BLaER1 (cell line): ENCODE measurements at regions not wholly inside any gene's neighbourhood (a gene's known extent, or its start where the extent isn't known, plus 50 kb on each side); places are given as distances from the start of the nearest gene placed in this dataset.

Experiments
- H3K27ac ChIP-seq: shearing (Covaris generic); formaldehyde crosslinking; 2 replicates; pipeline ENCODE4 v1.8.1; 2022
- H3K27me3 ChIP-seq: shearing (Covaris generic); formaldehyde crosslinking; 2 replicates; pipeline ENCODE4 v1.8.1; 2022
- H3K36me3 ChIP-seq: shearing (Covaris generic); formaldehyde crosslinking; 2 replicates; pipeline ENCODE4 v1.8.1; 2022
- H3K4me1 ChIP-seq: shearing (Covaris generic); formaldehyde crosslinking; 2 replicates; pipeline ENCODE4 v1.8.1; 2022
- H3K4me2 ChIP-seq: shearing (Covaris generic); formaldehyde crosslinking; 2 replicates; pipeline ENCODE4 v1.8.1; 2022
- H3K4me3 ChIP-seq: shearing (Covaris generic); formaldehyde crosslinking; 2 replicates; pipeline ENCODE4 v1.8.1; 2022
- H3K9ac ChIP-seq: shearing (Covaris generic); formaldehyde crosslinking; 2 replicates; pipeline ENCODE4 v1.8.1; 2022
- H3K9me3 ChIP-seq: shearing (Covaris generic); formaldehyde crosslinking; 2 replicates; pipeline ENCODE4 v1.8.1; 2022
- H4K20me1 ChIP-seq: shearing (Covaris generic); formaldehyde crosslinking; 2 replicates; pipeline ENCODE4 v1.8.1; 2022
- Cebpa-rat ChIP-seq: shearing (Covaris generic); IDR thresholded peaks from 2 replicates; pipeline ENCODE4 v1.8.1; 2022

DNA sequence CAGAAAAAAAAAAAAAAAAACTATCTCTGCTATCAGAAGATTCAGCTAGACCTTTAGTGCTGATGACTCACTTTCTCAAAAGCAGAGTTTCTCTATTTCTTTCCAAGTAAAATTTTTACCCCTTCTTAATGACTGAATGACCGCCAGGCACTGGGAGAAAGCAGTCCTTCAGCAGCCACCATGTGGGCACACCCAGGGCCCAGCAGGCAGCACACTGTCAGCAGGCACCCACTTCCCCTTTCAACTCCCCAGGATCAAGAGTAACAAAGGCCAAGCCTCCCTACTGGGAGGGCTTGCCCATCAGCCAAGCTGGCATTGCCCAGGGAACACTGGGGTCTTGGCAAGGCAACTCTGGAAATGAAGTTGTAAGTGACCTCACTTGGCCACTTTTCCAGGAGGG, 201.9 kb upstream of the MAMLD1 start:
- Histone ChIP-seq H3K4me1 (no peaks in the 10 kb centered on the region), H3K27me3 (no peaks in the 10 kb centered on the region), H4K20me1 (no peaks in the 10 kb centered on the region), H3K36me3 (no peaks in the 10 kb centered on the region), H3K4me2 (no peak overlapping the region), H3K4me3 (no peak overlapping the region), H3K9ac (no peak overlapping the region), H3K9me3 (no peaks in the 10 kb centered on the region), H3K27ac (no peak overlapping the region)
- TF ChIP-seq Cebpa-rat = no peak

DNA sequence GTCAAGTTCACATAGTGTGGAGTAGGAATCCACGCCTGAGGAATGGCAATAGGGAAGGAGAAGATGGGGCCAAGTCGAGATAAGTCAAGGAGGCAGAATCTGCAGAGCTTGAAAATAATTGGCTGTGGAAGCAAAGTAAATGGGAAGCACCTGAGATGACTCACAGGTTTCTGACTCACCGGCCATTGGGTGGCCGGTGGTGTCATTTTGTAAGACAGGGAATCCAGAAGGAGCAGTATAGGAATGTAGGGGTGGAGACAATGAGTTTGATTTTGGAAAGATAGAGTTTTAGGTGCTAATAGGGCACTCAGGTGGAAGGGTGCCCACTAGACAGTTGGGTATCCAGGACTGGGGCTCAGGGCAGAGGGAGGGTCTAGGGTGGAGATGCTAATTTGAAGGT, 201.0 kb upstream of the MAMLD1 start:
- no peak overlapping the region for H3K27ac ChIP-seq
- H3K4me1 ChIP-seq = no peaks in the 10 kb centered on the region
- no peak overlapping the region for H3K4me2 ChIP-seq
- no peak overlapping the region for H3K9ac ChIP-seq
- no peaks in the 10 kb centered on the region for H4K20me1 ChIP-seq
- no peak overlapping the region for H3K4me3 ChIP-seq
- no peaks in the 10 kb centered on the region for H3K36me3 ChIP-seq
- no peaks in the 10 kb centered on the region for H3K9me3 ChIP-seq
- no peak for TF ChIP-seq Cebpa-rat
- H3K27me3 ChIP-seq = no peaks in the 10 kb centered on the region

DNA sequence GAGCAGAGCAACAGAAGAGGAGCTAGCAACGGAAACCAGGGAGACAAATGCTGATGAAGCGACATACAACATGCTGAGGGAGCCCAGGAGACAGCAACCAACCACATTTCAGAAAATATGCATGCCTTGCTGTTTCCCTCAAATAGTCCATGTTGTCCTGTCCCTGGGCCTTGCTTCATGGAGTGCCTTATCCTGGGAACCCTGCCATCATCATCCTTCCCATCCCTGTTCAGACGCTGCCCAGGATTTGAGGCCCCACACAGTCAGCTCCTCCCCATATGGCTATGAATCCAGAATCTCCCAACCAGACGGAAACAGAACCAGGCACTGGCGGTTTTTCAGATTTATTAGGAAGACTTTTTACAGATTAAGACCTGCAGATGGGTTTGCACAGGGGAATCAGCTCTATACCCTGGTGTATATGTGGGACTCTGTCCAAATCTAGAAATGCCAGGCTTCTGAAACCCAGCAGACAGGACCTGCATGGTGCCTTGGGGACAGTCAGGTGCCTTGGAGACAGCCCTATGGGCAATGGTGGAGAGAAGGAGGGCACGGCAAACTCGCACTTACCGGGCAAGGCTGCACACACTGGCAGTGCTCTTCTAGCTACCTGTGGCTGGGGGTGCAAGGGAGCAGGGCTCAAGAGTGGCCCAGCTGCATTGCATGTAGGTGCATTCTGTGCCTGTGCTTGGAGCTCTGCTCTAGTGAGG, 199.7 kb upstream of the MAMLD1 start:
- no peaks in the 10 kb centered on the region for H3K4me1 ChIP-seq
- no peak overlapping the region for H3K4me3 ChIP-seq
- H3K9ac ChIP-seq = no peak overlapping the region
- no peaks in the 10 kb centered on the region for H3K27me3 ChIP-seq
- no peak for TF ChIP-seq Cebpa-rat
- no peak overlapping the region for H3K4me2 ChIP-seq
- no peaks in the 10 kb centered on the region for H4K20me1 ChIP-seq
- H3K36me3 ChIP-seq = no peaks in the 10 kb centered on the region
- no peaks in the 10 kb centered on the region for H3K9me3 ChIP-seq
- H3K27ac ChIP-seq = no peak overlapping the region

DNA sequence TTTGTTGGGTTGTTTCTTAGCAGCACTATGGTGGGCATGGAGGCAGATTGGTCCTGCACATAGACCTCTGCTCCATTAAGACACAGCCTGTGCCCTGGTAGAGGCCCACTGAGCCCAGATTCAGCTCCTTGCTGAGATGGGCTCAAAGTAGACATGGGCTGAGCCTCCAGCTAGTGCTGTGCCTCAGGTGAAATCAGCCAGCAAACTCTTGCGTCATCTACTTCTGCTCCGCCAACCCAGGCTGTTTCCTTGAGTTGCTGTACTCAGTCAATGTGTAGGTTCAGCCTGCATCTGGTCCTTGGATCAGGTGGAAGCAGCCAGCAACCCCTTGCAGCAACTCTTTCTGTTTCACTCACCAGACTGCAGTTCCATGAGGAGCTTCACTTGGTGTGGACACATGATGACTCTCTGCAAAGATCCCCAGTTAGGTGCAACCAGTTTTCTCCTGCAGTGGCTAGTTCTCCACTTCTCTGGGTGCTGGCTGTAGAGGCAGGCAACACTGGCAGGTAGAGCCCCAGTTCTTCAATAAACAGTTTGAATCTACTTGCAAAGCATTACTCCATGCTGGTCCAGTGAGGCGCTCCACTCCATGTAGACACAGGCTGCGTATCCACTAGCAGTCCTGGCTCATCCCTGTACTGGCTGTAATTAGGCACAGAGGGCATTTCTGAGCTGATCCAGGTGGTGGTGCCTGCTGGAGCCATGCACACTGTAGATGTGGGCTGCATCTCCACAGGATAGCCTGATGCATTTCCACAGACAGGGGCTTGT, 199.0 kb upstream of the MAMLD1 start:
- H3K9ac ChIP-seq = no peak overlapping the region
- no peaks in the 10 kb centered on the region for H3K4me1 ChIP-seq
- H3K9me3 ChIP-seq = no peaks in the 10 kb centered on the region
- no peaks in the 10 kb centered on the region for H3K27me3 ChIP-seq
- no peaks in the 10 kb centered on the region for H3K36me3 ChIP-seq
- no peak overlapping the region for H3K27ac ChIP-seq
- H3K4me3 ChIP-seq = no peak overlapping the region
- no peaks in the 10 kb centered on the region for H4K20me1 ChIP-seq
- H3K4me2 ChIP-seq = no peak overlapping the region
- peak; percentile 43; the same call in 1 of the 2 replicates for TF ChIP-seq Cebpa-rat

DNA sequence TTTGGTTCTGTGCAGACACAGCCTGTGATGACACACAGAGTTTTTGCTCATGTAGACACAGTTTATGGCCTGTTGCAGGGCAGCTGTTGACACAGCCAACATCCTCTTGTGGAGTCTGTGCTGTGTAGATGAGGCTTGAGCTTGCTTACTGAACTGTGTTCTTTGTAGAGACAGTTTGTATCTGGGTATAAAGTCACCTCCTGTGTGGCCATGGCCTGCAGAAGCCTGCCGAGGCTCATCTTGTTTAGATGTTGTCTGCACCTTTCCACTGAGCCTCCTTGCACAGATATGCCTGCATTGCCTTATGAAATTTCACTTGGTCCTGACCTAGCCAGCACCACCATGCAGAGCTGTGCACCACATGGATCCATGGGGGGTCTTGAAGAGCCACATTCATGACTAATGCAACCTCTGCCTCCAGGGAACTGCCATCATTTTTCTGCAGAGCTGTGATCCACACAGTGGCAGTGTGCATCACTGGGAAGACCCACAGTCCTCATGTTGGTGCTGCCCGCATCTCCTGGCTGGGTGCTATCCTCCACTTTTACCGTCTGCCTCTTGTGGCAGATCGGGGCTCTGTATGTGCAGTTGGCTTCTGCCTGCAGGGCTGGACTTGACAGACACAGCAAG, 198.0 kb upstream of the MAMLD1 start:
- Histone ChIP-seq H3K9ac (no peak overlapping the region), H3K27me3 (no peaks in the 10 kb centered on the region), H3K4me1 (no peaks in the 10 kb centered on the region), H3K36me3 (no peaks in the 10 kb centered on the region), H3K27ac (no peak overlapping the region), H3K4me3 (no peak overlapping the region), H3K9me3 (no peaks in the 10 kb centered on the region), H4K20me1 (no peaks in the 10 kb centered on the region), H3K4me2 (no peak overlapping the region)
- no peak for TF ChIP-seq Cebpa-rat

DNA sequence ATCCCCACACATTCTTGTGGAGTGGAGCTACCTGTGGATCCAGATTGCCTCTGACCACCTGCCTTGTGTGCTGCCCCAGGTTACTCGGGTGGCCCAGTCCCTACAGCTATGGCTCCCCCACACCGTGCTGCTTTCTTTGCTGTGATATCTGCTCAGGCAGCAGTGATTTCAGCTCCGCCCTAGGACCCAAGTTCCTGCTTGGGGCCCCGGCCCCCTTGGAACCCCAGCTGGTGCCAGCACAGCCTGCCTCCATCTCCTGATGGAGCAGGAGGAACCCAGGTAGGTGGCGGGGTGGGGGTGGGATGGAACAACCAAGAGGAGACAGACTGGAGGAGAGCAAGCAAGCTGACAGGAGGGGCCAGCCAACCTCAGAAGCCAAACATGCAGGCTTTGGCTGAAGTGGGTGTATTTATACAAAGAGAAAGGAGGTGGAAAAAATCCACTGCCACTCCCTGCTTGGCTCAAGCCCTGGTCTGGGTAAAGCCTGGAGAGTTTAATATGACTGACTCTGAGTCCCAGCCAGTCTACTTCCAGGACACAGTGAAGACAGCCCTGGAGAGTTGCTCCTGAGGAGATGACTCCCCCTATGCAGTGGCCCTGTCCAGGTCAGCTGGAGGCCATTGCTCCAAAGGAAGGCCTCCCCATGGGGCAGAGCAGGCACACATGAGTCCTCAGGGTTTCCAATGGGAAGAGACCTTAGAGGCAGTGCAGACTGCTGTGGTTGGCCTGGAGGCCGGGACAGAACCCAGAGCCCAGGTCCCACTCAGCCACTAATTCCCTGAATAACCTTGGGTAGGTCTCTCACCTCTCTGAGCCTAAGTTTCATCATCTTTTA, 197.1 kb upstream of the MAMLD1 start:
- Histone ChIP-seq H3K9me3 (no peaks in the 10 kb centered on the region), H3K27ac (no peak overlapping the region), H3K4me1 (no peaks in the 10 kb centered on the region), H3K9ac (no peak overlapping the region), H3K4me3 (no peak overlapping the region), H3K4me2 (no peak overlapping the region), H3K27me3 (no peaks in the 10 kb centered on the region), H4K20me1 (no peaks in the 10 kb centered on the region), H3K36me3 (no peaks in the 10 kb centered on the region)
- TF ChIP-seq Cebpa-rat = no peak

DNA sequence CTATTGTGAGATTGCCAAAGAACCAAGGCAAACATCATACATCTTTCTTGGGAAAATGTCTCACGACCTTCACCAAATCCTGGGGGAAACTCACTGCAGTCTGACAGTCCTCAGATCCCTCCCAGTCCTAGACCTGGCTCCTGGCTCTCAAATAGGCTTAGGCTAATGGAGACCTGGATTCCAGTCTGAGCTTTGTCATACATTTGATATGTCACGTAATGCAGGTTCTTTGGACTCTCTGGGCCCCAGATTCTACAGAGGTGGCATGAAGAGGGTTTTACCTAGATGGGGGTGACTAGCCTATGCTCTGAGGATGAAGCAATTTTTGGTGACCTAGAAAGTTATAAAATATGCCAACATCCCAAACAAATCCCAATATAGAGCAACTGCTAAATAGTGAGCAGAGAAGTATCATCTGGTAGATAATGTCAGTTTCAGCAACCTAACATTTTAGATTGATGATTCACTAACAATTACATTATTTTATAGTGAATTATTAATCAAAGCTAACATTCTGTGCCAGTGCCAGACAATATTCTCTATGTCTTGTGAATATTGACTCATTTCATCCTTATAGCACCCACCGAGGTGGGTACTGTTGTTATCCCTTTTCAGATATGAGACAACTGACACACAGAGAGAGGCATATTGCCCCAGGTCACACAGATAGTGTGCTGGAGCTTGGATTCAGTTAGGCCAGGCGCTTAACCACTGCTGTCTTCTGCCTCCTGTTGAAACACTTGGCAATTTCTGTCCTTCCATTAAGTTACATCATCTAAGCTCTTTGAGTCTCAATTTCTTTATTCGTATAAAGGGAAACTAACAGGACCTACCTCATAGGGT, 195.4 kb upstream of the MAMLD1 start:
- no peak for TF ChIP-seq Cebpa-rat
- Histone ChIP-seq H3K4me2 (no peak overlapping the region), H3K27me3 (no peaks in the 10 kb centered on the region), H3K4me1 (no peaks in the 10 kb centered on the region), H3K36me3 (no peaks in the 10 kb centered on the region), H3K4me3 (no peak overlapping the region), H3K9ac (no peak overlapping the region), H3K9me3 (no peaks in the 10 kb centered on the region), H3K27ac (no peak overlapping the region), H4K20me1 (no peaks in the 10 kb centered on the region)

DNA sequence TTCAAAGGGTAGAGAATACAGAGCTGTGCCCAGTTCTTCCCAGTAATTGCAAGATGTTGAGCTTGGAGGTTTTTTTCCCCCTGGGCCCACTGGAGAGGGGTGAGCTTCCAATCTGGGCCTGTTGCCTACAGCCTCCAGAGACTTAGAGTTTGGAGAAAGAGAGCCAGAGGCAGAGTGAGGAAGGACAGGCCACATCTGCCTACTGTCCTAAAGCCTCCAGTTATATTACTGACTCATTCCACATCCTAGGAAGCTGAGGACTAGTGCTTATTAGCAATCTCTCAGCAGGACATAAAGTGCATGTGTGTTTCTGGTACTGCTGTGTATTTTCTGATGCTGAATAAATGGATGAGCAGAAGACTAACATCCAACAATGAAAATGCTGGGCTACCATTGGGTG, 181.0 kb upstream of the MAMLD1 start:
- Histone ChIP-seq H4K20me1 (no peaks in the 10 kb centered on the region), H3K9ac (no peak overlapping the region), H3K27ac (no peak overlapping the region), H3K4me2 (no peak overlapping the region), H3K27me3 (no peaks in the 10 kb centered on the region), H3K4me3 (no peak overlapping the region), H3K36me3 (no peaks in the 10 kb centered on the region), H3K9me3 (peaks cover 17% of the 10 kb centered on the region), H3K4me1 (no peaks in the 10 kb centered on the region)
- TF ChIP-seq Cebpa-rat = no peak

DNA sequence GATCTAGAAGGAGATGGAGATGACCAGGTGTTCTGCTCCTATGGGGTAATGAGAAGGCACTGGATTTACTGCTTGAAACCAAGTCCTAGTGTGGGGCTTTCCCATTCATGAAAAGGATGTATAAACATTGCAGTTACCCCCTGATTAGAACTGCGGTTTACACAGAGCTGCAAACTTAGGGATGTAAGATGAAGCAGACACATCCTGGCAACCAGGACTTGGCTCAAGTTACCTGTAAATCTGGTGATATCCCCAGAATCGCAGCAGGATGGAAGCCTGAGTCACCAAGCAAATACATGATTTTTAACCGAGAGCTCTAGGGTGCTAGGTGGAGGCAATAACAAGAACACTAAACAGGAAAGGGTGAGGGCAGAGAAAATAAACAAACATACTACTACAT, 178.6 kb upstream of the MAMLD1 start:
- Histone ChIP-seq H3K9ac (no peak overlapping the region), H3K9me3 (0 out of 2 replicates have a peak, but pooled peaks cover 4% of the 10 kb centered on the region), H3K36me3 (no peaks in the 10 kb centered on the region), H3K4me2 (no peak overlapping the region), H3K4me1 (no peaks in the 10 kb centered on the region), H3K27me3 (no peaks in the 10 kb centered on the region), H3K27ac (no peak overlapping the region), H3K4me3 (no peak overlapping the region), H4K20me1 (no peaks in the 10 kb centered on the region)
- no peak for TF ChIP-seq Cebpa-rat
